NCI-H2029 (cell line): ENCODE measurements at regions not wholly inside any gene's neighbourhood (a gene's known extent, or its start where the extent isn't known, plus 50 kb on each side); places are given as distances from the start of the nearest gene placed in this dataset.

Experiments used
- DNase-seq: peaks from one replicate; lab custom pipeline; 2025; lab: John Stamatoyannopoulos, UW

- DNase-seq: no peak
Observed at GRCh38 chr9:95756101-95756500, 119.4 kb upstream of the ERCC6L2 start.

GRCh38 chr9:95755421-95755730 lies 120.1 kb upstream of the ERCC6L2 start:
- no peak for DNase-seq

- no peak for DNase-seq
Observed at GRCh38 chr9:95754533-95755420, 120.7 kb upstream of the ERCC6L2 start.

- no peak for DNase-seq
Observed at GRCh38 chr9:95753762-95754465, 121.6 kb upstream of the ERCC6L2 start.

GRCh38 chr9:95752129-95752731 lies 123.3 kb upstream of the ERCC6L2 start:
- DNase-seq: no peak

GRCh38 chr9:95751520-95751790 lies 124.0 kb upstream of the ERCC6L2 start:
- no peak for DNase-seq

- DNase-seq: no peak
Observed at GRCh38 chr9:95750725-95751519, 124.6 kb upstream of the ERCC6L2 start.

- DNase-seq: no peak
Observed at GRCh38 chr9:95749493-95749892, 126.0 kb upstream of the ERCC6L2 start.

GRCh38 chr9:95746408-95747180 lies 128.9 kb upstream of the ERCC6L2 start:
- DNase-seq: no peak

GRCh38 chr9:95742821-95743220 lies 132.7 kb upstream of the ERCC6L2 start:
- no peak for DNase-seq

GRCh38 chr9:95741631-95742030 lies 133.9 kb upstream of the ERCC6L2 start:
- DNase-seq: no peak

GRCh38 chr9:95740217-95741004 lies 135.1 kb upstream of the ERCC6L2 start:
- DNase-seq: no peak

- DNase-seq: no peak
Observed at GRCh38 chr9:95738438-95738837, 137.1 kb upstream of the ERCC6L2 start.

- no peak for DNase-seq
Observed at GRCh38 chr9:95736891-95737522, 138.5 kb upstream of the ERCC6L2 start.

- DNase-seq: no peak
Observed at GRCh38 chr9:95736370-95736769, 139.1 kb upstream of the ERCC6L2 start.

- DNase-seq: no peak
Observed at GRCh38 chr9:95735701-95736100, 139.8 kb upstream of the ERCC6L2 start.

GRCh38 chr9:95733741-95734666 lies 141.5 kb upstream of the ERCC6L2 start:
- DNase-seq: no peak

GRCh38 chr9:95732802-95733688 lies 142.4 kb upstream of the ERCC6L2 start:
- DNase-seq: no peak
